ENCODE measurements at regions not wholly inside any gene's neighbourhood (a gene's known extent, or its start where the extent isn't known, plus 50 kb on each side); places are given as distances from the start of the nearest gene placed in this dataset.

DNA sequence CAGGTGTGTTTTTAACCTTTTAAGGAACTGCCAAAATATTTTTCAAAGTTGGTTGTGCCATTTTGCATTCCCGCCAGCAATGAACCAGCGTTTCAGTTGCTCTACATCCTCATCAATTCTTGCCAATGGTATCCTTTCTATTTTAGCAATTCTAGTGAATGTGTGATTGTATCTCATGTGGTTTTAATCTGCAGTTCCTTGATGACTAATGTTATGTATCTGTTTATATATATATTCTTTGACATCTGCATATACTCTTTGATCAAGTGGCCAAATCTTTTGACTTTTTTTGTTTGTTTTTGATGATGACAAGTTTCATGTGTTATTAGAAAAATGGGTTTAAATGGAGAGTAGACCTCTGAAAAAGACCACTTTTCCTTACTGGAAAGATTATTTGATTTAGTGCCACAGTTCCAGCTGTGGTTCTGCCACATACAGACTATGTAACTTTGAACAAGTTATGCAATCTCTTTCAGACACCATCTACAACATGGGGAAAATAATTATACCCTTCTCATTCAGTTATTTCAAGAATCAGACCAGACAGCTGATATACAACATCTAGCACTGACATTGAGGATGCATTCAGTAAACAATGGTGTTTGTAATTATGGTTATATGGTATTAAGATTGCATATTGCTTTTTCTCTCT, 146.3 kb upstream of the CNOT2 start:
- Histone ChIP-seq H3K27me3 (no peaks in the 10 kb centered on the region), H3K4me3 (no peak overlapping the region), H3K27ac (no peak overlapping the region), H3K36me3 (no peaks in the 10 kb centered on the region), H3K4me1 (no peaks in the 10 kb centered on the region), H3K9ac (ENCODE audit: low read depth in 2 of 2, low read length in 2 of 2) (no peak overlapping the region), H3K9me3 (no peaks in the 10 kb centered on the region)
- TF ChIP-seq, protein P1, sequence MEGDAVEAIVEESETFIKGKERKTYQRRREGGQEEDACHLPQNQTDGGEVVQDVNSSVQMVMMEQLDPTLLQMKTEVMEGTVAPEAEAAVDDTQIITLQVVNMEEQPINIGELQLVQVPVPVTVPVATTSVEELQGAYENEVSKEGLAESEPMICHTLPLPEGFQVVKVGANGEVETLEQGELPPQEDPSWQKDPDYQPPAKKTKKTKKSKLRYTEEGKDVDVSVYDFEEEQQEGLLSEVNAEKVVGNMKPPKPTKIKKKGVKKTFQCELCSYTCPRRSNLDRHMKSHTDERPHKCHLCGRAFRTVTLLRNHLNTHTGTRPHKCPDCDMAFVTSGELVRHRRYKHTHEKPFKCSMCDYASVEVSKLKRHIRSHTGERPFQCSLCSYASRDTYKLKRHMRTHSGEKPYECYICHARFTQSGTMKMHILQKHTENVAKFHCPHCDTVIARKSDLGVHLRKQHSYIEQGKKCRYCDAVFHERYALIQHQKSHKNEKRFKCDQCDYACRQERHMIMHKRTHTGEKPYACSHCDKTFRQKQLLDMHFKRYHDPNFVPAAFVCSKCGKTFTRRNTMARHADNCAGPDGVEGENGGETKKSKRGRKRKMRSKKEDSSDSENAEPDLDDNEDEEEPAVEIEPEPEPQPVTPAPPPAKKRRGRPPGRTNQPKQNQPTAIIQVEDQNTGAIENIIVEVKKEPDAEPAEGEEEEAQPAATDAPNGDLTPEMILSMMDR (IDR thresholded peaks at IDR 0.05) = no peak
- DNase-seq = no peak
- intact Hi-C loops (cut with DNase I) = no loop called here

DNA sequence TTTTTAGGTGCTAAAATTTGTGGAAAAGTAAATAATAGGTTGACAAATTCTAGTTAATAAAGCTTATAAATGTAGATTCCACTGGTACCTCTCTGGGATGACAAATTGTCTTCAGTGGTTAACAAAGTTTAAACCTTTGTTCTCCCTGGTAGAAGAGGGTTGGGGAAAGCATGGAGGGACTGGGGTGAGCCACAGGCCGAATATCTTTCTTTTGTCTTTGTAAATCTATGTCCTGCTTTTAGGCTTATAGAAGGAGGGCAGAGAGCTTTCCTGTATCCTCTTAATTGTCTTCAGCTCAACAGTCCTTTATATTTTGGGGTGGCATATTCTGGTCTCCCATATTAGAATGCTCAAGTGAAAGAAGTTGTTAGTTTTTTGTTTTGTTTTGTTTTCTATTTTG, 142.2 kb upstream of the CNOT2 start:
- H3K27ac ChIP-seq = no peak overlapping the region
- DNase-seq = no peak
- H3K9ac ChIP-seq (ENCODE audit: low read depth in 2 of 2, low read length in 2 of 2) = no peak overlapping the region
- TF ChIP-seq, protein P1 (IDR thresholded peaks at IDR 0.05) = no peak
- H3K4me1 ChIP-seq = no peaks in the 10 kb centered on the region
- intact Hi-C loops (cut with DNase I) = loop anchor here (10.0 kb wide), 1 partner anchor 106 kb away; no protein-coding TSS in a partner anchor
- H3K9me3 ChIP-seq = no peaks in the 10 kb centered on the region
- H3K4me3 ChIP-seq = no peak overlapping the region
- H3K27me3 ChIP-seq = no peaks in the 10 kb centered on the region
- H3K36me3 ChIP-seq = no peaks in the 10 kb centered on the region

DNA sequence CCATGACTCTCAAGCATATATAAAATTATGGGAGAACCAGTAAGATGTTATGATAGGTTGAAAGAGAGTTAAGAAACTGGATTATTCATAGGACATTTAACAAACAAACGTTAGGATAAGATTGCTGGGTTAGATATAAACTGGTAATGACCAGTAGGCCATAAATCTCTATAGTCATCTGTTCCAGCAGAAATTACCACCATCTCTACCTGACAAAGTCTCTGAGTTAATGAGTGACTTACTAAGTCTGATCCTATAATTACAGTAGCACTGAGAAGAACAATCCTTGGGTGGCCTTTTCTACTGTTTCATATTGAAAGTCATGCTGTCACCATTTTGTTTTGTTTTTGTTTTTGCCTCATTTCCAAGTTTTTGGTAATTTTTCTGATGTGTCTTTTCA, 136.9 kb upstream of the CNOT2 start:
- H3K27ac ChIP-seq = no peak overlapping the region
- DNase-seq = no peak
- intact Hi-C loops (cut with DNase I) = loop anchor here (10.0 kb wide), 1 partner anchor 112 kb away; no protein-coding TSS in a partner anchor

DNA sequence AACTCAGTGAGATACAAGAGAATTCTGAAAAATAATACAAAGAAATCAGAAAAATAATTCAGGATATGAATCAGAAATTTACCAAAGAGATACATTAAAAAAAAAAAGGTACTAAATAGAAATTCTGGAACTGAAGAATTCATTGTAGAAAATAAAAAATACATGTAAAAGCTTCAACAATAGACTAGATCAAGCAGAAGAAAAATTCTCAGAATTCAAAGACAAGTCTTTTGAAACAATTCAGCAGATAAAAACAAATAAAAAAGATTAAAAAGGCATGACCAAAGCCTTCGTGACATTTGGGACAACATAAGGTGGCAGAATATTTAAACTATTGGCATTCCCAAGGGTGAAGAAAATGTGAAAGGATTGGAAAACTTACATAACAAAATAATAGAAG, 133.1 kb upstream of the CNOT2 start:
- TF ChIP-seq, protein P1 (IDR thresholded peaks at IDR 0.05) = no peak
- no peak overlapping the region for H3K9ac ChIP-seq (ENCODE audit: low read depth in 2 of 2, low read length in 2 of 2)
- no peak overlapping the region for H3K4me3 ChIP-seq
- no peak overlapping the region for H3K27ac ChIP-seq
- H3K4me1 ChIP-seq = no peaks in the 10 kb centered on the region
- DNase-seq = no peak
- H3K9me3 ChIP-seq = no peaks in the 10 kb centered on the region
- intact Hi-C loops (cut with DNase I) = no loop called here
- H3K27me3 ChIP-seq = no peaks in the 10 kb centered on the region
- no peaks in the 10 kb centered on the region for H3K36me3 ChIP-seq

More for the DNA sequence above, 136.9 kb upstream of the CNOT2 start:
- TF ChIP-seq, protein P1 (IDR thresholded peaks at IDR 0.05) = no peak
- no peaks in the 10 kb centered on the region for H3K9me3 ChIP-seq
- no peaks in the 10 kb centered on the region for H3K4me1 ChIP-seq
- H3K36me3 ChIP-seq = no peaks in the 10 kb centered on the region
- no peaks in the 10 kb centered on the region for H3K27me3 ChIP-seq
- no peak overlapping the region for H3K9ac ChIP-seq (ENCODE audit: low read depth in 2 of 2, low read length in 2 of 2)
- H3K4me3 ChIP-seq = no peak overlapping the region

DNA sequence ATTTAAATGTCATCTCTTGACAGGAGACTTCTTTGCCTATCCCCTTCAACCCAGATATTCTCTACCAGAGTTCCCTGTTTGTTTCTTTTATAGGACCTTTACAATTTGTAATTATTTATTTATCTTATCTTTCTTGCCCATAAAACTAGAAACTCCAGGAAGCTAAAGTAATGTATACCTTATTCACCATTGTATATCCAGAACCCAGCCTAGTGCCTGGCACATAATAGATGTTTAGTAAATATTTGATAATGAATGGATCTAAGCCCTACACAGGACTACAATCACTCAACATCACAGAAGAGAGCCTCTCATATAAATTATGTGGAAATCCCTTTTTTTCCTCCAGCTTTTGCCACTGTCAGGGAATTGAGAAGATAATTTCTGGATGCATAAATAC, 125.6 kb upstream of the CNOT2 start:
- Histone ChIP-seq H3K4me1 (no peaks in the 10 kb centered on the region), H3K9me3 (no peaks in the 10 kb centered on the region), H3K27me3 (no peaks in the 10 kb centered on the region), H3K4me3 (no peak overlapping the region), H3K27ac (no peak overlapping the region), H3K36me3 (no peaks in the 10 kb centered on the region), H3K9ac (ENCODE audit: low read depth in 2 of 2, low read length in 2 of 2) (no peak overlapping the region)
- intact Hi-C loops (cut with DNase I) = no loop called here
- DNase-seq = no peak
- TF ChIP-seq, protein P1 (IDR thresholded peaks at IDR 0.05) = no peak

All from colonic mucosa (tissue), 4 donors.